Midbrain (tissue), 1 donor: ENCODE measurements at regions not wholly inside any gene's neighbourhood (a gene's known extent, or its start where the extent isn't known, plus 50 kb on each side); places are given as distances from the start of the nearest gene placed in this dataset.
A peak's percentile ranks its signal among the peaks of the same experiment; 100 is the strongest.

Experiments
- DNase-seq: peaks from one replicate; lab custom pipeline; 2025; lab: John Stamatoyannopoulos, UW

GRCh38 chr14:21989090-21989489 lies 315.5 kb upstream of the OR4E1 start:
- no peak for DNase-seq

- DNase-seq, result no peak
Observed at GRCh38 chr14:21988413-21988812, 314.8 kb upstream of the OR4E1 start.

- DNase-seq, result peak; percentile 14
Observed at GRCh38 chr14:21987937-21988336, 314.3 kb upstream of the OR4E1 start.

- DNase-seq, result no peak
Observed at GRCh38 chr14:21985081-21985480, 311.5 kb upstream of the OR4E1 start.

GRCh38 chr14:21978999-21979314 lies 305.3 kb upstream of the OR4E1 start:
- DNase-seq, result no peak

GRCh38 chr14:21978184-21978998 lies 304.8 kb upstream of the OR4E1 start:
- DNase-seq, result peak; percentile 33

- DNase-seq, result no peak
Observed at GRCh38 chr14:21974741-21975140, 301.1 kb upstream of the OR4E1 start.

GRCh38 chr14:21965042-21965441 lies 291.4 kb upstream of the OR4E1 start:
- DNase-seq, result no peak

- DNase-seq, result no peak
Observed at GRCh38 chr14:21964180-21964579, 290.6 kb upstream of the OR4E1 start.

GRCh38 chr14:21960636-21961035 lies 287.0 kb upstream of the OR4E1 start:
- DNase-seq, result no peak

- DNase-seq, result no peak
Observed at GRCh38 chr14:21941885-21942284, 268.3 kb upstream of the OR4E1 start.

- DNase-seq, result no peak
Observed at GRCh38 chr14:21940887-21941856, 267.6 kb upstream of the OR4E1 start.

GRCh38 chr14:21939836-21940235 lies 266.2 kb upstream of the OR4E1 start:
- DNase-seq, result no peak

GRCh38 chr14:21937996-21938395 lies 264.4 kb upstream of the OR4E1 start:
- no peak for DNase-seq

- no peak for DNase-seq
Observed at GRCh38 chr14:21933681-21934080, 260.1 kb upstream of the OR4E1 start.

GRCh38 chr14:21924479-21924878 lies 250.9 kb upstream of the OR4E1 start:
- DNase-seq, result no peak

- DNase-seq, result no peak
Observed at GRCh38 chr14:21923820-21924219, 250.2 kb upstream of the OR4E1 start.

GRCh38 chr14:21921453-21921852 lies 247.8 kb upstream of the OR4E1 start:
- DNase-seq, result no peak

GRCh38 chr14:21917699-21918436 lies 244.2 kb upstream of the OR4E1 start:
- DNase-seq, result peak; percentile 79

GRCh38 chr14:21915826-21916225 lies 242.2 kb upstream of the OR4E1 start:
- no peak for DNase-seq

GRCh38 chr14:21913759-21914158 lies 240.1 kb upstream of the OR4E1 start:
- DNase-seq, result peak; percentile 76

GRCh38 chr14:21912367-21912766 lies 238.7 kb upstream of the OR4E1 start:
- DNase-seq, result no peak
